ENCODE measurements at regions not wholly inside any gene's neighbourhood (a gene's known extent, or its start where the extent isn't known, plus 50 kb on each side); places are given as distances from the start of the nearest gene placed in this dataset.
A peak's percentile ranks its signal among the peaks of the same experiment; 100 is the strongest.

- H3K27me3 ChIP-seq (ENCODE audit: control insufficient read depth, insufficient read depth, low read length) = no peaks in the 10 kb centered on the region
- TF ChIP-seq POLR2AphosphoS5 (IDR thresholded peaks at IDR 0.05; ENCODE audit: low read depth, low read length) (no peak), TCF7L2 (IDR thresholded peaks at IDR 0.05; ENCODE audit: low read depth, low read length) (no peak), REST (IDR thresholded peaks at IDR 0.05; ENCODE audit: insufficient read depth in 1 of 2, low read depth in 2 of 2, low read length in 1 of 2) (no peak), SIN3A (IDR thresholded peaks at IDR 0.05; ENCODE audit: borderline replicate concordance, insufficient read depth, low read depth, low read length) (no peak), CTCF (IDR thresholded peaks at IDR 0.05) (no peak)
- H3K36me3 ChIP-seq (ENCODE audit: control insufficient read depth, insufficient read depth, low read length) = no peaks in the 10 kb centered on the region
- no peak overlapping the region for H3K27ac ChIP-seq (ENCODE audit: low read length)
- ChIA-PET POLR2A (no interaction called here), CTCF (no interaction called here)
- peak; percentile 61 for DNase-seq (ENCODE audit: low read depth, low spot score)
- 0 out of 2 replicates have a peak, but pooled peaks cover 3% of the 10 kb centered on the region for H3K4me1 ChIP-seq (ENCODE audit: control insufficient read depth, insufficient read depth, low read length)
- ATAC-seq = peak; percentile 98
- in situ Hi-C loops (cut with HindIII; ENCODE audit: low pct_unique_long_range_greater_than_20kb, low sequenced_read_pairs) = no loop called here
- H3K9me3 ChIP-seq (ENCODE audit: control insufficient read depth, insufficient read depth, low read depth, low read length) = no peaks in the 10 kb centered on the region
- no TSS peak for BruUV-seq (replicated peaks)
- intact Hi-C loops (cut with micrococcal nuclease; ENCODE audit: unreplicated experiment) = no loop called here
- peak overlapping the region; percentile 26 to 58 for H3K4me3 ChIP-seq (ENCODE audit: low read depth in 2 of 2, low read length in 2 of 2)
These were observed 161.3 kb upstream of the IFNG-AS1 start for GRCh38 chr12:67827820-67828383.

GRCh38 chr12:67829896-67830295 lies 159.4 kb upstream of the IFNG-AS1 start:
- ATAC-seq (no peak), DNase-seq (ENCODE audit: low read depth, low spot score) (no peak)
- TF ChIP-seq POLR2AphosphoS5 (IDR thresholded peaks at IDR 0.05; ENCODE audit: low read depth, low read length) (no peak), TCF7L2 (IDR thresholded peaks at IDR 0.05; ENCODE audit: low read depth, low read length) (no peak), CTCF (IDR thresholded peaks at IDR 0.05) (no peak), REST (IDR thresholded peaks at IDR 0.05; ENCODE audit: insufficient read depth in 1 of 2, low read depth in 2 of 2, low read length in 1 of 2) (no peak), SIN3A (IDR thresholded peaks at IDR 0.05; ENCODE audit: borderline replicate concordance, insufficient read depth, low read depth, low read length) (no peak)
- H3K36me3 ChIP-seq (ENCODE audit: control insufficient read depth, insufficient read depth, low read length) = no peaks in the 10 kb centered on the region
- POLR2A ChIA-PET = no interaction called here
- intact Hi-C loops (cut with micrococcal nuclease; ENCODE audit: unreplicated experiment) = no loop called here
- H3K27me3 ChIP-seq (ENCODE audit: control insufficient read depth, insufficient read depth, low read length) = no peaks in the 10 kb centered on the region
- in situ Hi-C loops (cut with HindIII; ENCODE audit: low pct_unique_long_range_greater_than_20kb, low sequenced_read_pairs) = no loop called here
- no TSS peak for BruUV-seq (replicated peaks)
- no peak overlapping the region for H3K27ac ChIP-seq (ENCODE audit: low read length)
- CTCF ChIA-PET = no interaction called here
- H3K4me3 ChIP-seq (ENCODE audit: low read depth in 2 of 2, low read length in 2 of 2) = no peak overlapping the region
- H3K9me3 ChIP-seq (ENCODE audit: control insufficient read depth, insufficient read depth, low read depth, low read length) = no peaks in the 10 kb centered on the region
- 0 out of 2 replicates have a peak, but pooled peaks cover 3% of the 10 kb centered on the region for H3K4me1 ChIP-seq (ENCODE audit: control insufficient read depth, insufficient read depth, low read length)
